A673 (cell line): ENCODE measurements at regions not wholly inside any gene's neighbourhood (a gene's known extent, or its start where the extent isn't known, plus 50 kb on each side); places are given as distances from the start of the nearest gene placed in this dataset.

Experiments used
- CTCF ChIP-seq: fragments of 300-800, 200-600 bp; sonication (generic); conservative IDR thresholded peaks from 2 replicates; pipeline ENCODE4 v1.5.1; 2017; ENCODE audit warnings: low read depth, mild to moderate bottlenecking, antibody characterized with exemption, low read length, moderate library complexity, mixed read lengths
- EZH2 ChIP-seq: fragments of 200-600 bp; sonication (generic); IDR thresholded peaks from 2 replicates; pipeline ENCODE4 v1.6.1; 2017; ENCODE audit warnings: borderline replicate concordance, low read depth, mild to moderate bottlenecking, mixed read lengths, antibody characterized with exemption, low read length; ENCODE audit not compliant: poor library complexity, severe bottlenecking

DNA sequence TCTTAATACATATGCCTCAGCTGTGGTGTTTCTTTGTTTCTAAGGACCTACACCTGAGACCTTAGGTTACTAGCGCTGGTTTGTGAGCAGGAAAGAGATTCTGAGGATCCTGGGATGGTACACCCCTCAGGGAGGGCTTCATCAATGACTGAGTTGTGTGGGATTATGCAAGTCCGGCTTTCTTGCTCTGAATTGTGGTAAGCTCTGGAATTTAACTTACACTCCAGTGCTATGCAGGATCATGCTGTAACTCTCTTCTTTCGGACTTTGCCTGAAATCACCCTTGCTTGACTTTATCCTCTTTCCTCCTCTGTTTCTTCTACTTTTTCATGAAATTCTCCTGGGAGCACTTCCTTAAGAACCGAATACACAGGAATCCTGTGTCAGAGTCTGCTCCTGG, 431.5 kb upstream of the BOD1L1 start:
- TF ChIP-seq CTCF (no peak), EZH2 (no peak)
